Panc1 (cell line): ENCODE measurements at regions not wholly inside any gene's neighbourhood (a gene's known extent, or its start where the extent isn't known, plus 50 kb on each side); places are given as distances from the start of the nearest gene placed in this dataset.

Experiments
- ATAC-seq: fragments of 200-7000 bp; cut with Tn5 transposase; 2 replicates; pipeline ENCODE4 v1.9.1; 2020; ENCODE audit warnings: mild to moderate bottlenecking, moderate library complexity
- BruUV-seq: library from RNA; stranded (reverse); fragments of 400-500 nt; replicated peaks from 2 replicates; lab custom pipeline; 2021; lab: Mats Ljungman, UMichigan
- CTCF ChIA-PET: fragments of 300-600 bp; sonication (Branson Sonifier 250); formaldehyde crosslinking; loops from one replicate; lab custom pipeline; 2022; ENCODE audit warnings: antibody characterized with exemption; lab: Charles Lee
- POLR2A ChIA-PET: fragments of 300-600 bp; sonication (Branson Sonifier 250); formaldehyde crosslinking; loops from one replicate; lab custom pipeline; 2022; ENCODE audit warnings: antibody characterized with exemption; lab: Charles Lee
- DNase-seq: peaks from one replicate; pipeline ENCODE4 v3.0.0-alpha.2; 2010; ENCODE audit warnings: low read depth, low spot score
- H3K27ac ChIP-seq: 2 replicates; pipeline ENCODE4 v1.5.1; 2011; ENCODE audit warnings: mild to moderate bottlenecking, low read length, inconsistent platforms
- H3K27me3 ChIP-seq: fragments of 200-500 bp; sonication (Bioruptor generic); 2 replicates; pipeline ENCODE4 v1.6.0; 2014; ENCODE audit warnings: low read length, inconsistent platforms; ENCODE audit not compliant: control insufficient read depth, insufficient read depth
- H3K36me3 ChIP-seq: fragments of 200-500 bp; sonication (Bioruptor generic); 2 replicates; pipeline ENCODE4 v1.5.1; 2014; ENCODE audit warnings: inconsistent platforms, mild to moderate bottlenecking, low read length, moderate library complexity; ENCODE audit not compliant: control insufficient read depth, insufficient read depth
- H3K4me1 ChIP-seq: 2 replicates; pipeline ENCODE4 v1.5.1; 2011; ENCODE audit warnings: inconsistent platforms, mild to moderate bottlenecking, low read length, moderate library complexity; ENCODE audit not compliant: control insufficient read depth, insufficient read depth
- H3K4me3 ChIP-seq, 2 experiments: 2 replicates each; pipeline ENCODE4 v1.5.1; 2011 to 2012; ENCODE audit warnings: low read depth in 2 of 2, low read length in 2 of 2, mild to moderate bottlenecking in 2 of 2, inconsistent platforms in 1 of 2, moderate library complexity in 1 of 2
- H3K9me3 ChIP-seq: fragments of 200-500 bp; sonication (Bioruptor generic); 2 replicates; pipeline ENCODE4 v1.5.1; 2014; ENCODE audit warnings: low read depth, mild to moderate bottlenecking, inconsistent platforms, low read length, moderate library complexity; ENCODE audit not compliant: control insufficient read depth, insufficient read depth
- POLR2AphosphoS5 ChIP-seq: IDR thresholded peaks from 2 replicates; pipeline ENCODE4 v1.6.1; 2012; ENCODE audit warnings: mild to moderate bottlenecking, low read depth, low read length, moderate library complexity
- SIN3A ChIP-seq: IDR thresholded peaks from 2 replicates; pipeline ENCODE4 v1.6.1; 2012; ENCODE audit warnings: low read depth, mild to moderate bottlenecking, low read length, moderate library complexity, borderline replicate concordance; ENCODE audit not compliant: insufficient read depth
- TCF7L2 ChIP-seq: IDR thresholded peaks from 2 replicates; pipeline ENCODE4 v1.6.1; 2011; ENCODE audit warnings: mild to moderate bottlenecking, low read depth, low read length, inconsistent platforms
- in situ Hi-C: cut with HindIII; loops from 2 replicates; pipeline ENCODE4 v1.10.0; 2016; ENCODE audit warnings: low sequenced_read_pairs, low pct_unique_long_range_greater_than_20kb
- intact Hi-C: fragments of 100-400 bp; cut with micrococcal nuclease; formaldehyde crosslinking; loops from one replicate; pipeline ENCODE4 v1.10.0; 2022; ENCODE audit not compliant: unreplicated experiment
- TF ChIP-seq, protein P1 (sequence below), 2 experiments: IDR thresholded peaks; 2 replicates each; pipeline ENCODE4 v1.6.1; 2011 to 2012; ENCODE audit warnings: low read depth in 2 of 2, control low read depth in 1 of 2, low read length in 1 of 2, mild to moderate bottlenecking in 1 of 2, moderate library complexity in 1 of 2; ENCODE audit not compliant: insufficient read depth in 1 of 2
- TF ChIP-seq, protein P2 (sequence below): fragments of 450-650 bp; IDR thresholded peaks from 2 replicates; pipeline ENCODE4 v1.5.1; 2017; ENCODE audit warnings: mild to moderate bottlenecking

DNA sequence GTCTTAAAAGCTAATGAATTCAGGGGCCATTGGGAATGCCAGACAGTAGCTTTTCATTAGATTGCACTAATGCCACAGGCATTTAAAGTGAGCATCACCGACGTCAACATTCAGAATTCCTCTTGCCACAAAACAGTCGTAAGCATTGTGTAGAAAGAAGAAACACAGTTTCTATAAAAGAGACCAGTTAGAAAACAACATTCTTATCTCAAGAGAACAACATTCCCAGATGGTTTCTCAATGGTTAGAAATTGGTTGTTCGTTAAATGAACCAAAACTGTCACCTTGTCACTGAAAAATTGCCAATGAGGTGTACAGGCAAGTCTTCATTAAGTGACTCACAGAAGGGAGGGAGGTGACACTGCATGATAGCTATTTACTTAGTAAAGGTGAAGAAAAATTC lies 401.6 kb upstream of the PRR16 start:
- Histone ChIP-seq H3K36me3 (no peaks in the 10 kb centered on the region), H3K9me3 (no peaks in the 10 kb centered on the region), H3K27ac (no peak overlapping the region), H3K27me3 (no peaks in the 10 kb centered on the region), H3K4me1 (no peaks in the 10 kb centered on the region), H3K4me3 (no peak overlapping the region)
- intact Hi-C loops, result no loop called here
- no TSS peak for BruUV-seq
- in situ Hi-C loops, result no loop called here
- no peak for ATAC-seq
- ChIA-PET CTCF (no interaction called here), POLR2A (interaction anchor here (0.6 kb wide), 1 partner anchor 440 kb away, joined by 11 read pairs; no protein-coding TSS in a partner anchor)
- no peak for DNase-seq
- TF ChIP-seq SIN3A, result no peak
- TF ChIP-seq, protein P1, sequence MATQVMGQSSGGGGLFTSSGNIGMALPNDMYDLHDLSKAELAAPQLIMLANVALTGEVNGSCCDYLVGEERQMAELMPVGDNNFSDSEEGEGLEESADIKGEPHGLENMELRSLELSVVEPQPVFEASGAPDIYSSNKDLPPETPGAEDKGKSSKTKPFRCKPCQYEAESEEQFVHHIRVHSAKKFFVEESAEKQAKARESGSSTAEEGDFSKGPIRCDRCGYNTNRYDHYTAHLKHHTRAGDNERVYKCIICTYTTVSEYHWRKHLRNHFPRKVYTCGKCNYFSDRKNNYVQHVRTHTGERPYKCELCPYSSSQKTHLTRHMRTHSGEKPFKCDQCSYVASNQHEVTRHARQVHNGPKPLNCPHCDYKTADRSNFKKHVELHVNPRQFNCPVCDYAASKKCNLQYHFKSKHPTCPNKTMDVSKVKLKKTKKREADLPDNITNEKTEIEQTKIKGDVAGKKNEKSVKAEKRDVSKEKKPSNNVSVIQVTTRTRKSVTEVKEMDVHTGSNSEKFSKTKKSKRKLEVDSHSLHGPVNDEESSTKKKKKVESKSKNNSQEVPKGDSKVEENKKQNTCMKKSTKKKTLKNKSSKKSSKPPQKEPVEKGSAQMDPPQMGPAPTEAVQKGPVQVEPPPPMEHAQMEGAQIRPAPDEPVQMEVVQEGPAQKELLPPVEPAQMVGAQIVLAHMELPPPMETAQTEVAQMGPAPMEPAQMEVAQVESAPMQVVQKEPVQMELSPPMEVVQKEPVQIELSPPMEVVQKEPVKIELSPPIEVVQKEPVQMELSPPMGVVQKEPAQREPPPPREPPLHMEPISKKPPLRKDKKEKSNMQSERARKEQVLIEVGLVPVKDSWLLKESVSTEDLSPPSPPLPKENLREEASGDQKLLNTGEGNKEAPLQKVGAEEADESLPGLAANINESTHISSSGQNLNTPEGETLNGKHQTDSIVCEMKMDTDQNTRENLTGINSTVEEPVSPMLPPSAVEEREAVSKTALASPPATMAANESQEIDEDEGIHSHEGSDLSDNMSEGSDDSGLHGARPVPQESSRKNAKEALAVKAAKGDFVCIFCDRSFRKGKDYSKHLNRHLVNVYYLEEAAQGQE (IDR thresholded peaks at IDR 0.05; ENCODE audit: insufficient read depth in 1 of 2, low read depth in 2 of 2, low read length in 1 of 2), result no peak

DNA sequence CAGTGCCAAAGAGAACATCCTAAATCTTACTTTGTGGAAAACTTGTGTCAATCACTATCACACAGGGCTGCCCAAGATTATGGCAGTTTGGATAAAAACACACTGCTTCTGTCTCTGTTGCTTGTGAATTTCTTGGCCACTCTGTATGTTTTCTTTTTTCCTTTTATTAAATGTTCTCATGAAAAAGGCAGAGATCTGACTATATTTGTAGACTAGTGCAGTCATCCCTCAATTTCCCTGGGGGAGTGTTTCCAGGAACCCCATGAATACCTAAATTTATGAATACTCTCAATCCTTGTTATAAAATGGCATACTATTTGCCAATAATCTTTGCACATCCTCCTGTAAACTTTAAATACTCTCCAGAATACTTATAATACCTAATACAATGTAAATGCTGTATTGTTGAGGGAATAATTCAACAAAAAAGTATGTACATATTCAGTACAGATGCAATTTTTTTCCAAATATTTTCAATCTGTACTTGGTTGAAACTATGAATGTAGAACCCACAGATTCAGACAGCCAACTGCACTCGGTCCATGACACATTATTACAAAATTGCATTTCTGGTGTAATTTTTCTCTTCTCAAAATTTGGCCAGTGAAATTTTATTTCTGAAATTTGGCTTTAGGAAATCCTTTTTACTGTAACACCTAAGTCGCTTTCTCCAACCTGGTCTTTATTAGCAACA lies 391.9 kb upstream of the PRR16 start:
- POLR2A ChIA-PET, result no interaction called here
- Histone ChIP-seq H3K36me3 (no peaks in the 10 kb centered on the region), H3K4me1 (no peaks in the 10 kb centered on the region), H3K27ac (no peak overlapping the region), H3K9me3 (no peaks in the 10 kb centered on the region), H3K4me3 (no peak overlapping the region), H3K27me3 (no peaks in the 10 kb centered on the region)
- intact Hi-C loops (no loop called here), in situ Hi-C loops (no loop called here)
- CTCF ChIA-PET, result no interaction called here
- DNase-seq, result no peak
- TF ChIP-seq, protein P1 (IDR thresholded peaks at IDR 0.05; ENCODE audit: insufficient read depth in 1 of 2, low read depth in 2 of 2, low read length in 1 of 2), result no peak
- TF ChIP-seq TCF7L2 (no peak), POLR2AphosphoS5 (no peak), SIN3A (no peak)
- TF ChIP-seq, protein P2, sequence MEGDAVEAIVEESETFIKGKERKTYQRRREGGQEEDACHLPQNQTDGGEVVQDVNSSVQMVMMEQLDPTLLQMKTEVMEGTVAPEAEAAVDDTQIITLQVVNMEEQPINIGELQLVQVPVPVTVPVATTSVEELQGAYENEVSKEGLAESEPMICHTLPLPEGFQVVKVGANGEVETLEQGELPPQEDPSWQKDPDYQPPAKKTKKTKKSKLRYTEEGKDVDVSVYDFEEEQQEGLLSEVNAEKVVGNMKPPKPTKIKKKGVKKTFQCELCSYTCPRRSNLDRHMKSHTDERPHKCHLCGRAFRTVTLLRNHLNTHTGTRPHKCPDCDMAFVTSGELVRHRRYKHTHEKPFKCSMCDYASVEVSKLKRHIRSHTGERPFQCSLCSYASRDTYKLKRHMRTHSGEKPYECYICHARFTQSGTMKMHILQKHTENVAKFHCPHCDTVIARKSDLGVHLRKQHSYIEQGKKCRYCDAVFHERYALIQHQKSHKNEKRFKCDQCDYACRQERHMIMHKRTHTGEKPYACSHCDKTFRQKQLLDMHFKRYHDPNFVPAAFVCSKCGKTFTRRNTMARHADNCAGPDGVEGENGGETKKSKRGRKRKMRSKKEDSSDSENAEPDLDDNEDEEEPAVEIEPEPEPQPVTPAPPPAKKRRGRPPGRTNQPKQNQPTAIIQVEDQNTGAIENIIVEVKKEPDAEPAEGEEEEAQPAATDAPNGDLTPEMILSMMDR, result no peak
- no peak for ATAC-seq
- no TSS peak for BruUV-seq
